Activated CD8-positive, alpha-beta T cell treated with anti-CD3 and anti-CD28 coated beads for 36 hours (primary cell): ENCODE measurements at regions not wholly inside any gene's neighbourhood (a gene's known extent, or its start where the extent isn't known, plus 50 kb on each side); places are given as distances from the start of the nearest gene placed in this dataset.

ENCODE experiments used
- ATAC-seq: fragments of 200-7000 bp; cut with Tn5 transposase; one replicate; pipeline ENCODE4 v1.10.0; 2021; ENCODE audit warnings: mild to moderate bottlenecking, moderate library complexity
- CTCF ChIA-PET: fragments of 350-600 bp; sonication (Branson Sonifier 250); formaldehyde crosslinking; loops from one replicate; lab custom pipeline; 2021; ENCODE audit warnings: antibody characterized with exemption; lab: Charles Lee
- POLR2A ChIA-PET: fragments of 350-600 bp; sonication (Branson Sonifier 250); formaldehyde crosslinking; loops from one replicate; lab custom pipeline; 2021; ENCODE audit warnings: antibody characterized with exemption; lab: Charles Lee
- DNase-seq: peaks from one replicate; pipeline ENCODE4 v3.0.0-alpha.2; 2020
- H3K27ac Mint-ChIP-seq: one replicate; pipeline ENCODE4 v1.8.0; 2021; ENCODE audit warnings: mild to moderate bottlenecking, mixed read lengths
- H3K27me3 Mint-ChIP-seq: one replicate; pipeline ENCODE4 v1.8.0; 2021; ENCODE audit warnings: mixed read lengths
- H3K36me3 Mint-ChIP-seq: one replicate; pipeline ENCODE4 v1.8.0; 2021; ENCODE audit warnings: low read depth, mixed read lengths
- H3K4me1 Mint-ChIP-seq: one replicate; pipeline ENCODE4 v1.8.0; 2021; ENCODE audit warnings: low read depth, mixed read lengths
- H3K4me3 Mint-ChIP-seq: one replicate; pipeline ENCODE4 v1.8.0; 2021; ENCODE audit warnings: mild to moderate bottlenecking, moderate library complexity, mixed read lengths
- H3K9me3 Mint-ChIP-seq: one replicate; pipeline ENCODE4 v1.8.0; 2021; ENCODE audit warnings: mixed read lengths
- CTCF ChIP-seq: fragments of 200-600 bp; IDR thresholded peaks from one replicate; pipeline ENCODE4 v1.8.0; 2022; ENCODE audit warnings: antibody characterized with exemption, mild to moderate bottlenecking
- intact Hi-C: fragments of 100-400 bp; cut with micrococcal nuclease; formaldehyde crosslinking; loops from one replicate; pipeline ENCODE4 v1.10.0; 2022

- no peak for TF ChIP-seq CTCF
- Mint-ChIP-seq H3K36me3 (no peaks in the 10 kb centered on the region), H3K27ac (no peak overlapping the region), H3K27me3 (peaks cover 4% of the 10 kb centered on the region), H3K4me3 (no peak overlapping the region), H3K9me3 (no peaks in the 10 kb centered on the region), H3K4me1 (peaks cover 16% of the 10 kb centered on the region)
- no peak for ATAC-seq
- no peak for DNase-seq
- intact Hi-C loops = no loop called here
- CTCF ChIA-PET = no interaction called here
- POLR2A ChIA-PET = no interaction called here
Observed at GRCh38 chr4:101398807-101399206, 51.5 kb upstream of the PPP3CA start.
